ENCODE measurements at regions not wholly inside any gene's neighbourhood (a gene's known extent, or its start where the extent isn't known, plus 50 kb on each side); places are given as distances from the start of the nearest gene placed in this dataset.

- no peak for DNase-seq
These were observed 61.9 kb upstream of the RPS6KA2 start for GRCh38 chr6:166688901-166689300.

- no peak for DNase-seq
These were observed 60.8 kb upstream of the RPS6KA2 start for GRCh38 chr6:166687879-166688205.

- no peak for DNase-seq
These were observed 60.2 kb upstream of the RPS6KA2 start for GRCh38 chr6:166687070-166687878.

- no peak for DNase-seq
These were observed 59.3 kb upstream of the RPS6KA2 start for GRCh38 chr6:166686317-166686716.

GRCh38 chr6:166684866-166685265 lies 57.8 kb upstream of the RPS6KA2 start:
- no peak for DNase-seq

GRCh38 chr6:166684170-166684569 lies 57.1 kb upstream of the RPS6KA2 start:
- DNase-seq, result no peak

- no peak for DNase-seq
These were observed 56.4 kb upstream of the RPS6KA2 start for GRCh38 chr6:166683477-166683876.

GRCh38 chr6:166679566-166679965 lies 52.5 kb upstream of the RPS6KA2 start:
- DNase-seq, result no peak

- no peak for DNase-seq
These were observed 51.4 kb upstream of the RPS6KA2 start for GRCh38 chr6:166678426-166678825.

- DNase-seq, result no peak
These were observed 50.9 kb upstream of the RPS6KA2 start for GRCh38 chr6:166677941-166678340.
